ENCODE measurements at regions not wholly inside any gene's neighbourhood (a gene's known extent, or its start where the extent isn't known, plus 50 kb on each side); places are given as distances from the start of the nearest gene placed in this dataset.
A peak's percentile ranks its signal among the peaks of the same experiment; 100 is the strongest.

DNA sequence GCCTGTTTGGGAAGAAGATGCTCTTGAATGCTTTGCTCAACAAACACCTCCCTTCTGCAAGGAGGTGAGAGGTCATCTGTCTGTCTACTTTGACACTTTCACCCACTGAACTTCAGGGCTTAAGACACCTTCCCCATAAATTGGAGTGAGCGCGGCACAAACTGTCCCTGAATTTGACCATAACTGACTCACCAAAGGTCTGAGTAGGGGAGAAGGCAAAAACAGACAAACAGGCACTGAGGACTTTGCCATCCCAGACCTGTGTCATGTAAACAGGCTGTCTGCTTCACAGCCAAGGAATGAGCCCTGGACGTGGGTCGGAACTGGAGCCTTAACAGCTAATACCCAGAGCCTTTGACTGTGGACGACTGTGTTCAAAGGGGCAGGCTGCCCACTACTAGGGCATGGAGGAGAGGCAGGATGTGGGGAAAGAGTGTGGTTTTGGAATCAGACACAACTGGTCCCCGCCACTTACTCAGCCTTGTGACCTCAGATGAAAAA lies 320.9 kb upstream of the KLF4 start:
- intact Hi-C loops (cut with micrococcal nuclease): no loop called here
- H3K79me2 ChIP-seq (ENCODE audit: low read length): no peaks in the 10 kb centered on the region
- H3K9ac ChIP-seq (ENCODE audit: low read length): no peak overlapping the region
- H3K4me2 ChIP-seq (ENCODE audit: low read length): no peak overlapping the region
- H3K36me3 ChIP-seq (ENCODE audit: low read depth, low read length): no peaks in the 10 kb centered on the region
- no peaks in the 10 kb centered on the region for H3K9me3 ChIP-seq (ENCODE audit: low read length)
- H4K20me1 ChIP-seq (ENCODE audit: low read length): no peaks in the 10 kb centered on the region
- peak; percentile 29 for DNase-seq
- H3K4me1 ChIP-seq (ENCODE audit: insufficient read depth, low read length): peaks cover 21% of the 10 kb centered on the region; the same call in 1 of the 2 replicates
- TF ChIP-seq EZH2 (IDR thresholded peaks at IDR 0.05; ENCODE audit: low read length, unreplicated experiment) (no peak), EZH2phosphoT487 (IDR thresholded peaks at IDR 0.05; ENCODE audit: borderline replicate concordance, low read length) (no peak)
- TF ChIP-seq, protein P1, sequence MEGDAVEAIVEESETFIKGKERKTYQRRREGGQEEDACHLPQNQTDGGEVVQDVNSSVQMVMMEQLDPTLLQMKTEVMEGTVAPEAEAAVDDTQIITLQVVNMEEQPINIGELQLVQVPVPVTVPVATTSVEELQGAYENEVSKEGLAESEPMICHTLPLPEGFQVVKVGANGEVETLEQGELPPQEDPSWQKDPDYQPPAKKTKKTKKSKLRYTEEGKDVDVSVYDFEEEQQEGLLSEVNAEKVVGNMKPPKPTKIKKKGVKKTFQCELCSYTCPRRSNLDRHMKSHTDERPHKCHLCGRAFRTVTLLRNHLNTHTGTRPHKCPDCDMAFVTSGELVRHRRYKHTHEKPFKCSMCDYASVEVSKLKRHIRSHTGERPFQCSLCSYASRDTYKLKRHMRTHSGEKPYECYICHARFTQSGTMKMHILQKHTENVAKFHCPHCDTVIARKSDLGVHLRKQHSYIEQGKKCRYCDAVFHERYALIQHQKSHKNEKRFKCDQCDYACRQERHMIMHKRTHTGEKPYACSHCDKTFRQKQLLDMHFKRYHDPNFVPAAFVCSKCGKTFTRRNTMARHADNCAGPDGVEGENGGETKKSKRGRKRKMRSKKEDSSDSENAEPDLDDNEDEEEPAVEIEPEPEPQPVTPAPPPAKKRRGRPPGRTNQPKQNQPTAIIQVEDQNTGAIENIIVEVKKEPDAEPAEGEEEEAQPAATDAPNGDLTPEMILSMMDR (conservative IDR thresholded peaks at IDR 0.05; ENCODE audit: low read depth, low read length): no peak
- peak overlapping the region; percentile 16; the same call in 1 of the 2 replicates for H3K27ac ChIP-seq (ENCODE audit: low read length)
- H3K27me3 ChIP-seq (ENCODE audit: low read length): no peaks in the 10 kb centered on the region
- H2AFZ ChIP-seq (ENCODE audit: low read length): no peak overlapping the region
- no TSS peak for BruUV-seq (replicated peaks)
- ChIA-PET POLR2A (ENCODE audit: unreplicated experiment) (no interaction called here), CTCF (no interaction called here)
- H3K9me2 ChIP-seq (replicated peaks; ENCODE audit: low read length): no peaks in the 10 kb centered on the region; the same call in 1 of the 2 replicates
- no peaks in the 10 kb centered on the region for H3F3A ChIP-seq (ENCODE audit: low read length, unreplicated experiment)
- no peak overlapping the region for H3K4me3 ChIP-seq (ENCODE audit: low read length)
- no peak for ATAC-seq

DNA sequence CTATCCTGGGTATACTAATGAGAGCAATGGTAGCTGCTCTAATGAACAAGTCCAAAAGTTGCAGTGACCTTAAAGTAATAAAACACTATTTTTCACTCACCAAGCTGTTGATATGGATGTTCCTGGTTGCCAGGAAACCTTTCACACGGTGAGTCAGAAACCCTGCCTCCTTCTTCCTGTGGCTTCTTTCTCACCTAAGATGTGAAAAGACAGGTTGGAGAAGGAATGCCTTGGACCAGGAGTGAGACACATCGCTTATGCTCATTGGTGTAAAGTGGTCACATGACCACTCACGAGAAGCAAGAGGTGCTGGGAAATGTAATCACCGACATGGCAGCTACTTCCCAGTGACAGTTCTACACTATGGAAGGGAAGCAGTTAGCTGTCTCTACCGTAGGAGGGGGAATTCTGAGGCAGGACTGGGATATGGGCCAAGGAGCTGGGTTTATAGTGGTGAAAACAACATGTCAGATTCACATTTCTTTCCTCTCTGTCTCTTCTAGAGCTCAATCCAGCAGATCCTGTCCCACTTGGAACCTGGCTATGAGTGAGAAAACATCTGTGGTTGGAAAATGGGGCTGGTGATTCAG lies 320.4 kb upstream of the KLF4 start:
- no peak overlapping the region for H3K4me3 ChIP-seq (ENCODE audit: low read length)
- TF ChIP-seq EZH2 (IDR thresholded peaks at IDR 0.05; ENCODE audit: low read length, unreplicated experiment) (no peak), EZH2phosphoT487 (IDR thresholded peaks at IDR 0.05; ENCODE audit: borderline replicate concordance, low read length) (no peak)
- TF ChIP-seq, protein P1 (conservative IDR thresholded peaks at IDR 0.05; ENCODE audit: low read depth, low read length): no peak
- DNase-seq (peak; percentile 55), ATAC-seq (peak; percentile 40; the same call in 1 of the 2 replicates)
- no peaks in the 10 kb centered on the region for H4K20me1 ChIP-seq (ENCODE audit: low read length)
- no peaks in the 10 kb centered on the region for H3F3A ChIP-seq (ENCODE audit: low read length, unreplicated experiment)
- H3K4me2 ChIP-seq (ENCODE audit: low read length): no peak overlapping the region
- H3K36me3 ChIP-seq (ENCODE audit: low read depth, low read length): no peaks in the 10 kb centered on the region
- no peaks in the 10 kb centered on the region; the same call in 1 of the 2 replicates for H3K9me2 ChIP-seq (replicated peaks; ENCODE audit: low read length)
- no TSS peak for BruUV-seq (replicated peaks)
- POLR2A ChIA-PET (ENCODE audit: unreplicated experiment): no interaction called here
- no peaks in the 10 kb centered on the region for H3K9me3 ChIP-seq (ENCODE audit: low read length)
- intact Hi-C loops (cut with micrococcal nuclease): no loop called here
- CTCF ChIA-PET: no interaction called here
- no peak overlapping the region for H2AFZ ChIP-seq (ENCODE audit: low read length)
- H3K27ac ChIP-seq (ENCODE audit: low read length): peak overlapping the region; percentile 16; the same call in 1 of the 2 replicates
- H3K79me2 ChIP-seq (ENCODE audit: low read length): no peaks in the 10 kb centered on the region
- peaks cover 21% of the 10 kb centered on the region; the same call in 1 of the 2 replicates for H3K4me1 ChIP-seq (ENCODE audit: insufficient read depth, low read length)
- no peaks in the 10 kb centered on the region for H3K27me3 ChIP-seq (ENCODE audit: low read length)
- H3K9ac ChIP-seq (ENCODE audit: low read length): no peak overlapping the region

DNA sequence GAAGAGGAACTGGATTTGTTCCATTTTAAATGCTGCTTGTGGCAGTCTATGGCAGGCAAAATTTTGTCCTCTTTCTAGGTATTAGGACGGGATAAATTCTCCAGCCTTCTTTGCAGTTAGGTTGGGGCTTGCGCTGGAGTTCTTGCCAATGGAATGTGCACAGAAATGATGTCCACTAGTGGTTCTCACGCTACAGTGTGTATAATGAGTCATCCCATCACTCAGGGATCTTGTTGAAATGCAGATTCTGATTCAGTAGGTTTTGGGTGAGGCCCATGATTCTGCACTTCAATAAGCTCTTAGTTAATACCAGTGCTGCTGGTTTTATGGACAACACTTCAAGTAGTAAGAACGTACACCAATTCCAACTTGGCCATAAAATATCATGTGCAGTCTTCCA lies 317.6 kb upstream of the KLF4 start:
- Histone ChIP-seq H3K36me3 (ENCODE audit: low read depth, low read length) (no peaks in the 10 kb centered on the region), H3K27me3 (ENCODE audit: low read length) (no peaks in the 10 kb centered on the region), H3K9me2 (replicated peaks; ENCODE audit: low read length) (no peaks in the 10 kb centered on the region; the same call in 1 of the 2 replicates), H3K79me2 (ENCODE audit: low read length) (no peaks in the 10 kb centered on the region), H3K4me2 (ENCODE audit: low read length) (no peak overlapping the region), H3K9ac (ENCODE audit: low read length) (no peak overlapping the region), H3K4me1 (ENCODE audit: insufficient read depth, low read length) (peaks cover 21% of the 10 kb centered on the region; the same call in 1 of the 2 replicates), H3K27ac (ENCODE audit: low read length) (peak overlapping the region; percentile 46; the same call in 1 of the 2 replicates), H2AFZ (ENCODE audit: low read length) (no peak overlapping the region), H3F3A (ENCODE audit: low read length, unreplicated experiment) (no peaks in the 10 kb centered on the region), H3K9me3 (ENCODE audit: low read length) (no peaks in the 10 kb centered on the region), H3K4me3 (ENCODE audit: low read length) (no peak overlapping the region), H4K20me1 (ENCODE audit: low read length) (no peaks in the 10 kb centered on the region)
- POLR2A ChIA-PET (ENCODE audit: unreplicated experiment): no interaction called here
- CTCF ChIA-PET: no interaction called here
- TF ChIP-seq, protein P1 (conservative IDR thresholded peaks at IDR 0.05; ENCODE audit: low read depth, low read length): no peak
- TF ChIP-seq EZH2phosphoT487 (IDR thresholded peaks at IDR 0.05; ENCODE audit: borderline replicate concordance, low read length) (no peak), EZH2 (IDR thresholded peaks at IDR 0.05; ENCODE audit: low read length, unreplicated experiment) (no peak)
- ATAC-seq (peak; percentile 27; the same call in 1 of the 2 replicates), DNase-seq (peak; percentile 55)
- no TSS peak for BruUV-seq (replicated peaks)
- intact Hi-C loops (cut with micrococcal nuclease): no loop called here
